ENCODE measurements at regions not wholly inside any gene's neighbourhood (a gene's known extent, or its start where the extent isn't known, plus 50 kb on each side); places are given as distances from the start of the nearest gene placed in this dataset.

DNA sequence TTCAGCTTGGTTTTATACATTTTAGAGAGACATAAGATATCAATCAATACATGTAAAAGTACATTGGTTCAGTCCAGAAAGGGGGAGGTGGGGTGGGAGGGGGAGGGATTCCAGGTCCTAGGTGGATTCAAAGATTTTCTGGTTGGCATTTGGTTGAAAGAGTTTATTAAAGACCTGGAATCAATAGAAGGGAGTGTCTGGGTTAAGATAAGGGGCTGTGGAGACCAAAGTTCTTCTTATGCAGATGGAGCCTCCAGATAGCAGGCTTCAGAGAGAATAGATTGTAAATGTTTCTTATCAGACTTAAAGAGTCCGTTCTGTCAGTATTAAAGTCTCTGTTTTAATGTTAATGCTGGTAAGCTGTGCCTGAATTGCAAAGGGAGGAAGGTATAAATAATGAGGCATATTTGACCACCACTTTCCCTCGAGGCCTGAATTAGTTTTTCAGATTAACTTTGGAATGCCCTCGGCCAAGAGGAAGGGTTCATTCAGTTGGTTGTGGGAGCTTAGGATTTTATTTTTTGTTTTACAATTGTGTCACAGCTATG is 169.9 kb downstream of the AASDH start:
- no peak for TF ChIP-seq EZH2 (IDR thresholded peaks at IDR 0.05; ENCODE audit: borderline replicate concordance)
- TF ChIP-seq CTCF (IDR thresholded peaks at IDR 0.05; ENCODE audit: poor library complexity), result no peak
